GM18907 (cell line): ENCODE measurements at regions not wholly inside any gene's neighbourhood (a gene's known extent, or its start where the extent isn't known, plus 50 kb on each side); places are given as distances from the start of the nearest gene placed in this dataset.
"Not testable (repeated sequence)": the region's sequence is repeated elsewhere in the genome, so short reads cannot be mapped to it uniquely, and the experiment has no call there.

Experiments
- ATAC-seq: cut with Tn5 transposase; IDR thresholded peaks from one replicate; pipeline ENCODE4 v1.9.1; 2021; ENCODE audit warnings: mild to moderate bottlenecking, moderate library complexity; ENCODE audit not compliant: unreplicated experiment

DNA sequence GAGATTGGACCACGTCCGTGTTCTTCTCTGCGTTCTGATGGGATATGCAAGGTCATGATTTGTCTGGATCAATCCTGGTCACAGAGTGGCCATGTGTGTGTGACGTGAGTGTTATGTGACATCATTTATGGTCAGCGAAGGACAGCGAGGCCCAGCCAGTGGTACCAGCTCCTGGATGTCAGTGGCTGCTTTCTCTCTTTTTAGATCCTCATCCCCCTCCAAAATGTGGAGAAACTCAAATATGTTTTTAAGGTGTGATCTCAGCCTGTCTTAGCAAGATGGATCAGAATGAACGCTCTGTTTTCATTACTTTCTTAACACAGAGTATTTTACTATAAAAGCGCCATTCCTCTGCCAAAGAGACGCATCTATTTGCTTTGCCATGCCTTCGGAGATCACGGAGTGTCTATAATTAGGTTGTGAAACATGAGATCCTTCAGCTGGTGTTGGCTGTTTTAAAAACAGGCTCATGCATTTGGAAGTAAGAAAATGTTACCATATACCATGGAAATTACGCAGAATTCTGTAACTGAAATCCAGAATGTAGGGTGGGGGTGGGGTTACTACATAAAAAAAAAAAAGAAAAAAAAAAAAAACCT lies 245.5 kb upstream of the TCERG1L start:
- no peak for ATAC-seq

- ATAC-seq = not testable (repeated sequence)
These were observed 246.4 kb upstream of the TCERG1L start for GRCh38 chr10:131557956-131558355.

DNA sequence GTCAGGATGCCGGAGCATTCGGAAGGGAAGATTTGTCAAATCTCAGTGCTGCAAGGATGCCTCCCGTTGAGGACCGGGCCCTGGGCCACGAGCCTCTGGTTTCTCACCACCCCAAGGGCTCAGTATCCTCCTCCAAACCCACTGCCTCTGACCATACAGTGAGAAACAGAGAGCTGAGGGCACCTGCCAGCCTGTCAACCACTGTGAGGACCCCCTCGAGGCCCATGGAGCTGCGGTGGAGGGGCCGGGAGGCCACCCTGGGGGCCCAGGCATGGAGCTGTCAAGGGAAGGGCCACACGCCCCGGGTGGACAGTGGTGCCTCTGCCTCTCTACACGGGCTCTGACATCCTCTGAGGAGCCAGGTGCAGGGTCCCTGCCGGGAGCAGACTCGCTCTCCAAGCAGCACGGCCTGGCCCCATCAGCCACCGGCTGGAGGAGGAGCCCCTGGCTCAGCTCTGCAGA lies 248.0 kb upstream of the TCERG1L start:
- ATAC-seq = no peak

DNA sequence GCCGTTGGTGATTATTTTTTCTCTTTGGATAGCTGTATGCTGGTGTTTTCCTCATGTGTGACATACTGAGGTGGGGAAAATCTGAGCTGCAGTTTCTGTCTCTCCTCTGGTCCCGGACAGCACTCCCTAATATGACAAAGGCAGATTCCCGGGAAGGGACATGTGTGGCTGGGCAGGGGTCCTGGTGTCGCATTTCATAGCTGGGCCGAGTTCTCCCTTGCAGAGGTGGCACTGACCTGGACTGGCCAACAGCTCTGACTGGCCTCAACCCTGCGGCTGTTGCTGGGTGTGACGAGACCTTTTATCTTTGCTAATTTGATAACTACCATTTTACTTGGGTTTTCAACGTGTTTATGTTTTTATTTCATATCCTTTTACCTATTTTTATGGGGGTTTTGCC lies 248.6 kb upstream of the TCERG1L start:
- no peak for ATAC-seq

- ATAC-seq = no peak
These were observed 249.3 kb upstream of the TCERG1L start for GRCh38 chr10:131560706-131561355.

DNA sequence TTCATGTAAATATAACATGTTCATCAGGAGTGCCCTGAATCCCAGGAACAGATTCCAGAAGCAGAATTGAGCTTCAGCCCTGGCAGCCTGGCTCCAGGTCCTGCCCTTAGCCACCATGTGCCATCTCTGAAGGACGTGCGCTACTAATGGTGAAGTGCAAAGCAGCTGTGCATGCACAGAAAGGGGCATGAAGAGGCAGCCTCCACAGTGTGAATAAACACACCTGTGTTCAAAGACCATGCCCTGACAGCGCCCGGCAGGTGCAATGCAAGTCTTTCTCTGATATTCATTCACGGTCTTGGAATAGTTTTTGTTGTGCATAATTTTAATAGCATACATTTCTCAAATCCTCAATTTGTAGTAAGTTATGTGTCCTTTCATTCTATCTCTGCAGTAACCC lies 250.4 kb upstream of the TCERG1L start:
- no peak for ATAC-seq

- ATAC-seq = no peak
These were observed 251.9 kb upstream of the TCERG1L start for GRCh38 chr10:131563411-131563810.

DNA sequence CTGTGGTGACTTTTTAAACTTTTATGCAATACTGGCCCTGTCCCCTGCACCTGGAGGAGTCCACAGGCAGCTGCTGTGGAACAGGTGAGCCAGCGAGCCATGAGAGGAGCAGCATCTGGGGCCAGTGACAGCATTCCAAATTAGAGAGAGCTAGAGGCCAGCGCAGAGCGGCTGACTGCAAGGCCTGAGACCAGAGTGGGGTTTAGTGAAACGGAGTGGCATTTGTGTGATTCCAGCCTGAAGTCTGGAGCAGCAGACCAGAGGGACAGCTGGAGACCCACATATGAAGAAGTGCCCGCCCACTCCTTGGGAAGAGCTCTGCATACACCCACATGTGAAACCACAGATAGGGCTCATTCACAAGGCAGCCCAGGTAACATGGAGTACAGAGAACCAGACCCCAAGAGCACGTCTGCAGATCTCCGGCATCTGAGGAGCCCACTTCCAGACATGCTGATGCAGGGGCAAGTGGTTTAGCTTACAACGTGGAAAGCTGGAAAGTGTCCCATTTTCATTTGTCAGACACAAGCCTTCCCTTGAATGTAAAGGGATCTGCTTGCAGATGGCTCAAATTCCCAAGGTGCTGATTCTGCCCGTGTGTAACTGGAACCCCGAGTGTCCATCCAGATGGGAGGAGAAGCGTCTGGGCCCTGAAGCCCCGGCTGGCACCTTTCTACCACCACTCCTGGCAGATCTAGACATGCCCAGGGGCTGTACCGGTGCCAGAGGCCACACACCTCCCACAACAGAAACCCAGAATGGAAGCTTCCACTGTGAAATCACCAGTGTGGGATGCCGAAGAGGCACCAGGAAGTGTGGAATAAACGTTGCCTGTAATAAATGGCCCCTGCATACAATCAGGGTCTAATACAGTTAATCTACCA lies 256.0 kb upstream of the TCERG1L start:
- ATAC-seq = no peak

- no peak for ATAC-seq
These were observed 257.3 kb upstream of the TCERG1L start for GRCh38 chr10:131568866-131569265.

DNA sequence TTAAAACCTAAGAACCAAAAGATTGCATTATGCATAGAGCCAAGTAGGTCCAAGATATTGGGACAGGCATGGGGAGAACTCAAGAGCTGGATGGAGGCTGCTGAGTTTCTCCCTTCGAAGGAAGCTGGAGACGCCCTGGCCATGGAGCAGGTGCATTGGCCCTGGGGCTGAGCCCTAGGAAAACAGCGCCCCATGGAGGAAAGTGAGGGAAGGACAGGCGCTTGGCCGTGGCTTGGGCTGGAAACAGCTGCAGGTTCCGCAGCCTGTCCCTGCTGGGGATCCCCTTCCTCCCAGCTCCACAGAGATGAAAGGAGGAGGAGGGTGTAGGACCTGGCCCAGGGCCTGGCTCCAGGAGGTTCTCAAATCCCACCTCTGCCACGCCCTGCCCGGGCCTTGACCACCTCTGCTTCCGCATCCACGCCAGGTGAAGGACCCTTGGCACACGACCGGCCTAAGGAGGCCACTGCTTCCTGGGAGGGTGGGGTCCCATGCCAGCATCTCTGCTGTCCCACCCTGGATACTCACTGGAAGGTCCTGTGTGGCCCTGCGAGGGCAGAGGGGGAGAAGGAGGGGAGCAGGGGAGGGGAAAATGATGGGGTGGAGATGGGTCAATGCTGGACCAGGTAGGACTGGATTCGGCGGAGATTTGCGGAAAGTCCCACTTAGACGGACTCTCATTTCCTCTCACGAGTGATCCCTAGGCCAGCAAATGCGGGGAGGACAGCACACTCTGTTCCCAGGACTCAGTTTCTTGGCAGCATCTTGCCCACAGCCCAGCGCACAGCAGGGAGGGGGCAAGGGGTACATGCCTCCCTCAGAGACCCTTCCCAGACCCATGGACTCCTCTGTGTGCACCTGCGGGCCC lies 258.6 kb upstream of the TCERG1L start:
- no peak for ATAC-seq

DNA sequence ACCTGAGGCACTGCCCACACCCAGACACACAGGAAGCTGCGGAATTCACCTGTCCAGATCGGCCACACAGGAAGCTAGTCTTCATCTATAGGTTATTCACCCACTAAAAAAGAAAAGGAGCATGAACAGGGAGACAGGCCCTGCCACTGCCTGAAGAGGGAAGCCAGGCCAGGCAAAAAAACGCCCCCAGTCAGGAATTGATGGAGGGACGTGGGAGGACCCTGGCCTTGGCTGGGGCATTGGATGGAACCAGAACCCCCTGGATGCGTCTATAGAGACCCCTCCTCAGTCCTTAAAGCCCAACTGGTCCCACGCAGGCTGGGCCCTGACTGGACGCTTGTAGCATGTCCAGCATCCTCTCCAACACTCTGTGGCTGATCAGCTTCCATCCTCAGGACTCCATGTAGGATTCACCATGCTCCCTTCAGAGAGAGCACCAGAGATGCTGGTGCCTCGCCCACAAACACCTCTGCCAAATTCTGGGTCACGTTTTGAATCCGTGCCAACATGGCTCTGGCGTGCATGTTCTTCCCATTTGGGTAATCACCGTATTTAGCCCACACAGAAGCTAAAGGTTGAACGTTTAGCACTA lies 259.3 kb upstream of the TCERG1L start:
- ATAC-seq = no peak

- ATAC-seq = no peak
These were observed 259.8 kb upstream of the TCERG1L start for GRCh38 chr10:131571346-131571745.

GRCh38 chr10:131571865-131572264 lies 260.3 kb upstream of the TCERG1L start:
- ATAC-seq = no peak

DNA sequence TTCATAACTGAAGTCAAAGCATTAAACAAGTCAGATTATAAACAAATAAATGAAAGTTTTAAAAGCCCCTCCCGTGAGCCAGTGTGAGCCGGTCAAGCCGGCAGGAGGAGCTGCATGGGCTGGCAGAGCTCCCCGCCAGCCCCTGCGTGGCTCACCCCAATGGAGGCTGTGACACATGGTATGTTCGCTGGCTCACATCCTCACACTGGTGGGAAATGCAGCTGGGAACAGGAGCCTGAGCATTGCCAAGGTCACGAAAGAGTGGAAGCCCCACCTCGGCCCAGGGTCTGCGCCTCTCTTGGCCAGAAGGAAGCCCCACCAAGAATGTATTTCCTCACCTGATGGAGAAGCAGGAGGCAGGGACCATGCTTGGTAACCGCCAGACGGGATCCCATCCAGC lies 261.7 kb upstream of the TCERG1L start:
- no peak for ATAC-seq

DNA sequence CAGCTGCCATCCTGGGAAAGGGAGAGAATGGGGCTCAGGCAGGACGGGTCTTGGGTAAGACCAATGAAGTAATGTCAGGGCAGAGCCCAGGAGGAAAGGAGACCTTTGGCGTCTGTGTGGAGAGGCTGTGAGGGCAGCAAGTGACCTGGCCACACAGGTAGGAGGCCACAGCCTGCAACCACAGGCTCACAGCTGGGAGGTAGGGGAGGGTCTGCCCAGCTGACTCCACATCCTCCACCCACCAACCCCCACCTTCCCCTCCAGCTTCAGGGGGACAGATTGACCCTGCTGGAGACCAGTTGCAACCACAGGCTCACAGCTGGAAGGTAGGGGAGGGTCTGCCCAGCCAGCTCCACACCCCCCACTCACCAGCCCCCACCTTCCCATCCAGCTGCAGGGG lies 262.2 kb upstream of the TCERG1L start:
- no peak for ATAC-seq

GRCh38 chr10:131574363-131574706 lies 262.8 kb upstream of the TCERG1L start:
- ATAC-seq = no peak

GRCh38 chr10:131574707-131575430 lies 263.3 kb upstream of the TCERG1L start:
- no peak for ATAC-seq

DNA sequence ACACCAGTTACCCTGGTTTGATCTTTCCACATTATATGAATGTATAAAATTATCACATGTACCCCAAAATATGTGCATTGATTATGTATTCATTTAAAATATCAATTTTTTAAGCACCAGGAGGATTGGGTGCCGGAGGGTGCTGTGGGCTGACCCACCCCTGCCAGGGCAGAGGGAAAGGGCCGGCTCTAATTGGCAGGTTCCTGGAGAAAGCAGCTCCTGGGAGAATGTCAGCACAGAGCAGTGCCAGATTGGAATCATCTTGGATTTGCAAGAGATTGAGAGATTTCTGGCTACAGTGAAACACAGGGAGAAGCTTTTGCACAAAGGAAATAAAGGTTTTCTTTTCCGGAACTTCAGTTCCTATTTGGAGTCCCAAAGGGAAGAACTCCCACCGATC lies 264.4 kb upstream of the TCERG1L start:
- ATAC-seq = no peak

DNA sequence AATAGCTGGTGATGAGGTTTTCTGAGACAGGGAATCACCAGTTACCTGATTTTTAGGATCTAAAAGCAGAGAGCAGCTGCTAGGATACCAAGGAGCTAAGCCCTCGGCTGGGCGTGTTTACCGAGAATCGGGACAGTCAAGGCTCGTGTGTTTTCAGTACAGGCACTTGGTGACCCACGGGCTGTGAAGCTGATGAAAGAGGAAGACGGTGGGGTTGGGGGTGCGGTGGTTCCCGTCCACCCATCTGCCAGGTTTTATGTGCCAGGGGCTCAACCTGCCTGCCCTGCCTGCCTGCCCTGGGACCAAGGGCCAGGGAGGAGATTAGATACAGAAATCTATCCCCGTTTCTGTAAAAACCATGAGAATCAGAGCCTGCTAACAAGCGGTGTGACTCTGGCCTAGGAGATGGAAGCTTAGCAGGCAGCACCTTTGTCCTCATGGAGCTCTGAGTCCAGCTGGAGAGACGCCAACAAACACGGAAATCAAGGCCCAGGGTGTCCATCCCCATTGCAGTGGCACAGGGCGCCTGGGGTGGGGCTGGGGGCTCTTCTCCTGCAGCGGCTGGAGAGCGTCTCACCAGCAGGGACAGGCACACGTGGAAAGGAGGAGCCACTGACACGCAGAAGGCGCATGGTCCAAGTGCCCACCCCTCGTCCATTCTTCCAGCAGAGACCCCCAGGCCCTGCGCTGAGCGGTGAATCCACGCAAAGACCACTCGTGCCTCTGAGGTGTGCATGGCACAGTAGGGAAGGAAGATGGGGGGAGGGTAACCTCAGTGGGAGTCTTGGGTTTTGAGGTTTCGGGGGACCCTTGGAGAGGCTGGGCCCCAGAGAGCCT lies 265.0 kb upstream of the TCERG1L start:
- ATAC-seq = no peak
